ENCODE measurements at regions not wholly inside any gene's neighbourhood (a gene's known extent, or its start where the extent isn't known, plus 50 kb on each side); places are given as distances from the start of the nearest gene placed in this dataset.

DNA sequence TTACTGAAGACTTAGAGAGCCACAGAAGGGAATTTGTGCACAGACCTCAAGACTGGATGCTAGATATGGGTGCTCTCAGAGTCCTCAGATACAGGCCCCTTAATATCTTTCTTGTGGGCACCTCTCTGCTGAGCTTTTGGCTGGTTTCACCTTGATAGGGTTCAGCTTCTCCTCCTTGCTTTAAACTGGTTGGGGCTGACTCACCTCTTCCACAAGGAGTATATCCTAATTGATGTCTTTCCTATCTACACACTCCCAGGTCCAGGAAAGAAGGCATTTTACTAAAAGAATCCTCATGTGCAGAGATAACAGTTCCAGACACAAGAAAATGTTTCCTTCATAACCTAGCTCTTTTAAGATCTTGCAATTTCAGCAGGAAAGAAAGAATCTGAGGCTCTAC lies 284.4 kb downstream of the NDFIP2 start:
- no peak for DNase-seq

DNA sequence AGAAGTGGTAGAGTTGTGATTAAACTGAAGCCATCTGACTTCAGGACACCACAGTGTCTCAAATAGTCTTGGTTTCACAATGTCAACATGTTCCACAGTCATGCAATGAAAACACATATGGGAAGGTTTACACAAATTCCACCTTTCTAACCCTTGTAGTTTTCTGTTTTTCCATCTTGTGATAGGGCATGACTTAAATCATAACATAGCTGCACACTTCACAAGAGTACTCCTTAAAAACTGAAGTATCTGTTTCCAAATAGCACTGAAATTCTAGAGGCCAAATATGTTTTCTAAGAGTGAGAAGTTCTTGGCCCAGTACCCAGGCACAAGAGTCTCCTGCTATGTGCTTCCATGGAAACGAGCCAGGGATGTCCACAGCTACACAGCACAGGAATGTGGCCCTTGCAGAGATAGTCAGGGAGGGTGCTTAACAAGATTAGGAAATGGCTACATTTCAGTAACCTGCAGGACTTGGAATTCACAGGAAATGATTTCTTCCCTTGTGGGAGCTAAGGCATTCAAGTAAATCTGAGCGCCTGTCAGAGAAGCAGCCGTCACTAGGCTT lies 269.1 kb downstream of the NDFIP2 start:
- no peak for DNase-seq

DNA sequence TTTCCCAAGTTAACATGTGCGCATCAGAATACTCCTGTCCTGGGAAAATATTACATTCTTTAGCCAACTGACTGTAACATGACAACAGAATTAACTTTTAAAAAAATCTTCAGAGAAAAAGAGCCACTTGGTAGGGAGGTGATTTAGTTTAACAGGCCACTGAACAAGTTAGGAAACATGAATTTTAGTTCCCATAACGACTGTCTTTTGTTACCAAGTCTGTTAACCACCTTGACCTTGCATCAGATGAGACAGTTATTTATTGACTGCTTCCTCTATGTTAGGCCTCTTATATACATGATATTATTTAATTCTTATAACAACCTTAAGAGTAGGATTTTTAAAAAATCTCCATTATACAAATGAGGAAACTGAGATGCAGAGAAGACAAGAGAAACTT lies 268.6 kb downstream of the NDFIP2 start:
- no peak for DNase-seq

DNA sequence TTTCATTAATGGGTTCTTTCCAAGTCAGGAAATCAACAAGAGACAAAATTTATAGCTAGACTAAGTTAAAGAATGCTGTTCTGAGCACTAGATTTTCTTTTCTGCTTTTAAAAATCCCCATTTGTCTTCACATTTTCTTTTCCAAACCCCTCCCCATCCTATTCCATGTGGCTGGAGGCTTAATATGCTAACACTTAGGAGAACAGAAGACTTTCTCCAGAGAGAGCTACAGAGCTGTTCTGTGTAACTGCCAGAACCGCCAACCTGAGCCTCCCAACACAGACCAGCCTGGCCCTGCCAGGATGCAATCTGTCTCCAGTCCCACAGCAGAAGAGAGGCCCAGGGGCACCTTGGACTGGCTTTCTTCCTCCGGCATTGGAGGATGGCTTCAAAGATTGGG lies 264.1 kb downstream of the NDFIP2 start:
- no peak for DNase-seq

DNA sequence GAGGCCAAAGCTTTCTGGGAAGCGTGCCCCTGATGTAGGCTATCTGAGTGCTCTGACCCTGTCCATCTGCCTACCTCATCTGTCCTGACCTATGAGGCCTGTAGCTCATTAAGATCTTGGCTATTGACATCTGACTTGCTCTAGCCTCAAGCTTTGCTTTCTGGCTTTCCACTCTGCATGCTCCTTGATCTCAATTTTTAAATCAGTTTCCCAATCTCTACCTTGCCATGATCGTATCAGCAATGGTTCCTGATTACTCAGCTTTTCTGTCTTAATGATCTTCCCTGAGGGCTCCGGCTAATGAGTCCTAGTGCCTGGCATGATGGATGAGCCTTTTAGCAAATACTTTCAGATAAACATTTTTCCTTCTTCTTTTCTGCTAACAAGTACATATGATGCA lies 262.0 kb downstream of the NDFIP2 start:
- DNase-seq, result no peak

DNA sequence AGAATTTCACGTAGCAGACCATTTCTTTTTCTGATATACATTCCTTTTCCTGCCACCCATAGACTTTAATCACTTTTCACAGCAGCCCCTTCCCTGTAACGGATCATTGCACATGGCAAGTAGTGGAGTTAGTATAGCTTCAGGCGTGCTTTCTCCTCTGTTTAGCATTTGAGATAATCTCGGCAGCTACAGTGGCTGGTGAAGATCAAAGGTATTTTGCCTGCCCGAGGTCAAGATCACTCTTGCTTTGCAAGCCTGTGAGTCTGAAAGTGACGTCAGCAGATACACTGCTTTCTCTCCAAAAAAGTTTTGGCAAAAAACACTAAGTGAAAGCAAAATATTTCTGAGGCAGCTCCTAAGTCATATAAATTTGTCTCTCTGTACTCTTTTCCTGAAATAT lies 260.0 kb downstream of the NDFIP2 start:
- no peak for DNase-seq

DNA sequence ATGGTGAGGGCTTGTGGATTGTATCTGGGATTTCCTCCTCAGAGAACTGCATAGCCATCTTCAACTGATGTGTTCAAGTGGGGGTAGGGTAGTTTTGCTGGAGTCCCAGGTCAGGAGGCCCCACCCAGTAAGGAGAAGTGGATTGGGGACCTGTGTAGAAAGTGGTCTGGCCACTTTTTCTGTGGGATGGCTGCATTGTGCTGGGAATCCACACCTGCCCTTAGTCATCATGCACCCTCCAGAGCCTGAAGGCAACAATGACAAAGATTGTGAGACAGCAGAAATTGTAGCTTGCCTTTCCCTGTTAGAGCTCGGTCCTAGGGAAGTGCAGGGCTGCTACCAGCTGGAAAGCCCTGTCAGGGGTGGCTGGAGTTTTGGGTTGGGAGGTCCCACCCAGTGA lies 255.4 kb downstream of the NDFIP2 start:
- DNase-seq, result no peak

DNA sequence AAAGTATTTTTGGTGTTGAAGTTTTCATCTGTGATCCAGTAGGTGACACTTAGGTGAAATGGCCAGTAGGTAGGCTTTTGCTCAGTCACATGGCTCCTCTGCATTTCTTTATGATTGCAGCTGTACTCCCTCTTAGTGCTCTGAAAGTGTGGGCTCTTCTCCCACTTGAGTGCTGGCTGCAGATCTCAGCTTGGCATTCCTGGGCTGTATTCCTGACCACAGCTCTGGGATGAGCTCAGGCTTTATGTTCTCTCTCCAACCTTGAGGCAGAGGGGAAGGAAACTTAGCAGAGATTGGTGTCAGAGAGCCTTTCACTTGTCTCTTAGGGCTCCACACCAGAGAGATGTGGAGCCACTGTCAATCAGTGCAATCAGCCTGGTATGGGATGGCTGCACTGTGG lies 254.3 kb downstream of the NDFIP2 start:
- no peak for DNase-seq

DNA sequence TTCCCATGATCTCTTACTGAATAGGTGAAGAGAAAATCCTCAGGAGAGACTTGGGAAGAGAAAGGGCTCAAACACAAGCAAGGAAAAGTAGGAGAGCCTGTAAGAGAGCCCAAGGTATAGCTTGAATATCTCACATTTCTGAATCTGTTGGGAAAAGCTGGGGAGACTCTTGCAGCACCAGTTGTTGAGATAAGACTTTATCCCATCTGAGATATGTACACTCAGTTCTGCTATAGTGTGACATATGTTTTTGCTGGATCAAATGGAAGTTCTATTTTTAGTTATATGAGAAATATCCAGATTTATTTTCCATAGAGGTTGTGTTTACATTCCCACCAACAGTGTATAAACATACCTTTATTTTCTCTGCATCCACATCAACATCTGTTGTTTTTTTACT lies 246.1 kb downstream of the NDFIP2 start:
- no peak for DNase-seq

DNA sequence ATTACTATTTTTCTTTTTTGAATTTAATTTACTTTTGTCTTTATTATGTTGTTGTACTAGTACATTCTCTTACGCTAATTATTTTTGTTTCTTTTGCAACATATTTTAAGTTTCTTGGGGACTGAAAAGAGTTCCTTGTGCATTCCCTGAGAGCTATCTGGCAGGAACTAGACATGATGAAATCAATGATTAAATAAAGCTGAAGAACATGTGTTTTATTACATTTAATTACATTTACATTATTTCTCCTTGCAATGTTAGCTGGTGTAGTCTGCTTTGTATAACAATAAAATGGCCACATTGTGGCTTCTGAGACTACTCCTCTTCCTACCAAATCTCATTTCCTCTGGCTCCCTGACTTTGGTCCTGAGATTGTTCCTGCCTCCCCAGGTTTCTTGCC lies 244.9 kb downstream of the NDFIP2 start:
- no peak for DNase-seq

DNA sequence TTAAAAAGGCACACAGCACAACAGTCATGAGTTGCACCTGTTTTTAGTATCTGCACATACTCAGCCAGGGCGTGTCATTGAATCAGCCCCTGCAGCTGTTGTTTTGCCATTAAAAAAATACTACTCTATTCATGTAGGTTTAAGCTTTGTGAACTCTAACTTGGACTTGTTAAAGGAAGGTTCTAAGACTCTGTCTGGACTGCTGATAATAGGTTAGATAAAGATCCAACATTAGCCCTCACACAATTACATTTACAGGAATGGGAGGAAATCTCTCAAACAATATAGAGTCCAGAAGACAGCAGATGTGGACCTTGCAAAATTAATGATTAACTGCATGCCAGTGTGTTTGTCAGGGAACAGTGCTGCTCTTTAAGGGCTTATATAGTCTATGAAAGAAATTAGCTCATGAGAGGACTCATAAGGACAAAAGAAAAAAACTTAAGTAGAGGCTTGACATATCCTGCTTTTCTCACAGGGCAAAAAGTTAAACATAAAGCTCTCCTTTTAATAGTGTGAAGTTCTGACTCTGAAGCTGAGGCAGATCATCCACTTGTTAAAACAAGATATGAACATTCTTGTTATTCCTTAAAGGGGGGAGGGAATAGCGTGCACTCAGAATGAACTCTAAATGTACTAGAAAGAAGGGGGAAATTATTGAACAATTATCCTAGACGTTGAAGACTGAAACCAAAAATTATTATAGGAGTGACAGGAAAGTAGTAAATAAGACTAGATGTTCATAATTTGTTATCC lies 243.6 kb downstream of the NDFIP2 start:
- DNase-seq, result no peak

DNA sequence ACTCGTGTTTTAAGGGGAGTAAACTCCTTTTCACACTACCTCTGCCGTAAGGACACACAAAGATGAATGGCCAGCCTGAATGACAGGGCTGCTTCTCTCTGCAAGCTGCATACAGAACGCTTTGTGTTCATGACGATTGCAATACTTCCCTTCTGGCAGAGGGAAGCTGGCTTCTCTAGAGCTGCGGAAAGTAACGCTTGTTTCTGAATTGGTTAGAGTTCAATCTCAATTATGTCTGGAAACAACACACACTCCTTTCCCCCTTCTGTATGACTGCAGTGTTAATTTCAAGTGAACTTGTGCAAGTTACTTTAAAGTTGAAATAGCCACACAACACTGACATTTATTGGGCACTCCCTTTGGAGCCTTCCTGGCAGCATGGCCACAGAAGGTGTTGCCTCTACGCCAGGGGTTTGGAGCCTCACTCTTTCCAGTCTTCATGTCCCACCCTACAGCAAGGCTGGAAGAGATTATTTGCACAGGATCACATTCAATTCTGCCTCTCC lies 242.6 kb downstream of the NDFIP2 start:
- no peak for DNase-seq

DNA sequence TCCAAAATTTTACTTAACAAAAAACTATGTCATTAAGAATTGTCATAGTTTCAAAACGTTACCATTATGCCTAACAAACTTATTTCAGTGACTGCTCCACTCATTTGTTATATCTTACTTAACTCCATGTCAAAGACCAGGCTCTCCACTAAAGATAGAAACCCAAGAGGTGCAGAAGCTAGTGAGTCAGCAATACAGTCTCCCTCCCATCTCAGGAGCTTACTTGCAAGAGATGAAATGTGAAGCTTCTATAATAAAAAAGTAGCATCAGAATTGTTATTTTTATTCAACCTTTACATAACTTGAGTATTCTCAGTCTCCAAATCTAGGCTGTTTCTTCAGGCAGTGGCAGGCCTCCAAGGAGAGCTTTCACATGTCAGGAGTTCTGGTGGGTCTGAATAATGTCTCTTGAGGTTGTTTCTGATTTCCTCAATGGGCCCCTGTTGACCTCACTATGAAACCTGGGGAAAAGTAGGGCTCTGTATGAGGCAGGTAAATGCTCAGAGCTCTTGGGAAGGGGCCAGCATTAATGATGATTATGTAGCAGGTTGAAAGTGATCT lies 242.0 kb downstream of the NDFIP2 start:
- DNase-seq, result no peak

DNA sequence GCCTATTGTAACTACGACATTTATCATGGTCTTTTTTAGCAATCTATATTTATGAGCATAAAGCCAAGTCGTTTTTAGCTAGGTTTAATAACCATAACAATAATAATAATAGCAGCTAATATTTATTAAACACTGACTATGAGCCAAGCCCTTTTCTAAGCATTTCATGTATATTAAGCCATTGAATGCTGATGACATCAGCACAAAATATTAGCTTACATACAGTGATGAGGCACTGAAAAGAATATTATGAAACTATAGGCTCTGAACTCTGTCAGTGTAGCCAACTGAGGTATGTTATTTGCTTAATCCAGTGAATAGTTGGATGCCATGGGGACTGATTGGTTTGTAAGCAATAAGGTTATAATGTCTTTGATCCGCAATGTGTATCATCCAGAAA lies 235.2 kb downstream of the NDFIP2 start:
- no peak for DNase-seq

DNA sequence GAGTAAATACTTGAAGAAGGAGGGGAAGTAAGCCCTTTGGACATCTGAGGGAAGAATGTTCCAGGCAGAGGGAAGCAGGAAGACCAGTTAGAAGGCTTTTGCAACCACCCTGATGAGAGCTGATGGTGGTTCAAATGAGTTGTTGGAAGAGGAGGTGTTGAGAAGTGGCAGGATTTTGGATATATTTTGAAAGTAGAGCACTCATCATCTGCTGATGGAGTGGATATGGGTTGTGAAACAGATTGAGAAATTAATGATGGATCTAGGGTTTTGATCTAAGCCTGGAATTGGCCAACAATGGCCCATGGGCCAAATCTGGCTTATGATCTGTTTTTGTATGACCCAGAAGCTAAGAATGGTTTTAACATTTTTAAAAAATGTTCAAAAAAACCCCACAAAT lies 230.7 kb downstream of the NDFIP2 start:
- no peak for DNase-seq

DNA sequence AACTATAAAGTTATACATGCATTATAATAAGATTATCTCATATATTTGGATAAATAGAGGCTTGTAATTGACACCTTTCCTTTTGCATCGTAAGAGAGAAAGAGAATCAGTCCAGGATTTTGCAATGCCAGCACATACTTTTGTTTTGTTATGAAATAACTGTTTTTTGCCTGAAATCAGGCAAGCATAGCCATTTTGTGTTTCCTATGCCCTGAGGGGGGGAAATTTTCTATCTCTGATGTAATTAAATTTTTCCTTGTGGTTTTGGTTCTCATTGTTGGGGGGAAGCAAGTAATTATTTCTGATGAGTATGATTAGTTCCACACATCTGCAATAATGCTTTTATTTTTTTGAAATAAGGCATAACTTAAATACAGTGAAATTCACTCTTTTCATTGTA lies 229.4 kb downstream of the NDFIP2 start:
- DNase-seq, result no peak

DNA sequence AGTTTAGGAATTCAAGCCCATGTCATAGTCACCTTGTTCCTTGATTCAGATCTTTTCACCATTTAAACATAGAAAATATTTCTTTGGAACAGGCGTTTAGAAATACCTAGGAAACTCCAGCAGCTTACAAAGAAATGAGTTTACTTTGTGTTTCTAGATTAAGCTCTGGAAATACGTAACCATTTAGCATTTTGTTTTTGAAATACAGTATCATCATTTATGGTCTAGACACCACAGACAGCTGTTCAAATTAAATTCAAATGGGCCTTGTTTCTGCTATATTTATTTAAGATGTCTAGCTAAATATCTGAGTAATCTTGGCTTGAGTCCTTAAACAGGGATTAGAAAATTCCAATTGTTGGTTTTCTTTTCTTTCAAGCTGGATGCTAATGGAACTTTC lies 228.5 kb downstream of the NDFIP2 start:
- DNase-seq, result no peak

DNA sequence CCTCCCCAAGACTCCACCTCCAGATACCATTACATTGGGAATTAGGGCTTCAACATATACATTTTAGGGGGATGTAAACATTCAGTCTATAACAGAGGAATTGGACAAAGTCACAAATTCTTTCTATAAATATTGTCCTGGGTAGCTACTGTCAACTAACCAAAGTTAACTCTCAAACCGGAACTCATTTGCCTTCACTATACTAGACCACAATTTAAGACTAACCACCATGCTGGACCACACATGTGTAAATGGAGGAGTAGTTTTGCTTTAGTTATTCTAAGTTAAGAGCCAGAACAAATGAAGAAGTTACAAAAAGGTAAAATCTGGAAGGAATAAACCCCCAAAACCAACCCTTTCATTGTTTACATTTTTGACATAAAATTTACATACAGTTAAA lies 222.8 kb downstream of the NDFIP2 start:
- no peak for DNase-seq

DNA sequence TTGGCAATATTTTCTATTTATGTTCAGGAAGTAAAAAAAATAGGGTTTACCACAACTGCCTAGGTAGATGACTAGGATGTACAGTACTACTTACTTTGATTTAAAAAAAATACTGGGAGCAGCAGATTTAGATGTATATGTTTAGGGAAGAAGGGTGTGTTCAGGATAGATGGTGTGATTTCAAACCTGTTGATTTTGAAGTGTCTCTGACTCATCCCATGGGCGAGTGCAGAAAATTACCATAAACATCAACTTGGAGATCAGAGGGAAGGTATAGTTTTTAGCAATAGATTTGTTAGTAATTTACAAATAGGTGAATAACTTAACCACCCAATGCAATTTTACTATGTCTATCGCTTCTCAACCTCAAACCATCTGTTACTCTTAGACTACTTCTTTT lies 214.8 kb downstream of the NDFIP2 start:
- DNase-seq, result no peak

DNA sequence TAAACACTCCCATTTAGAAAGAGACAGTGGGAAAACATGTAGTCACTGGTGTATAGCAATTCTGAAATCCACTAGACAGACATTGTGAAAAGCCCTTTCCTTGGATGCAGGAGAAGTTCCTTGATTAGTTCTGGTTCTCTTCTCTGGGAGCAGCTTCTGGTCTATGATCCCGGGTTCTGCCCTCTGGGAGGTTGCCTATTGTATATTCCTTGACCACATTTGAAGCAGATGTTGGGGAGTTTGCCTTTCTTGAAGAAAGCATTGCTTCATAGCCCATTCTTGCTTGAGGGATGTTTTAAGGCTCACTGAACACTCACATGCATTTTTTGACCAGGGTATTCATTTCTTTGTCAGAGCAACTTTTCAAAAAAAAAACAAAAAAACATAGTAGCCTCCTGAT lies 211.9 kb downstream of the NDFIP2 start:
- no peak for DNase-seq

DNA sequence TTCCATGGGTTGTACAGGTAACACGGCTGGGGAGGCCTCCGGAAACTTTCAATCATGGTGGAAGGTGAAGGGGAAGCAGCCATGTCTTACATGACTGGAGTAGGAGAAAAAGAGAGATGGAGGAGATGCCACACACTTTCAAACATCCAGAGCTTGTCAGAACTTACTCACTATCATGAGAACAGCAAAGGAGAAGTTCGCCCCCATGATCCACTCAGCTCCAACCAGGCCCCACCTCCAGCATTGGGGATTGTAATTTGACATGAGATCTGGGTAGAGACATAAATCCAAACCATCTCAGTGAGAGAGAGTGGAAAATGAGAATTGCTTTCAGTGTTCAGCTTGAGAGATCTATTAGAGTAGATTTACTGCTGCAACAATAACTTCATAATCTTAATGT lies 210.9 kb downstream of the NDFIP2 start:
- no peak for DNase-seq

DNA sequence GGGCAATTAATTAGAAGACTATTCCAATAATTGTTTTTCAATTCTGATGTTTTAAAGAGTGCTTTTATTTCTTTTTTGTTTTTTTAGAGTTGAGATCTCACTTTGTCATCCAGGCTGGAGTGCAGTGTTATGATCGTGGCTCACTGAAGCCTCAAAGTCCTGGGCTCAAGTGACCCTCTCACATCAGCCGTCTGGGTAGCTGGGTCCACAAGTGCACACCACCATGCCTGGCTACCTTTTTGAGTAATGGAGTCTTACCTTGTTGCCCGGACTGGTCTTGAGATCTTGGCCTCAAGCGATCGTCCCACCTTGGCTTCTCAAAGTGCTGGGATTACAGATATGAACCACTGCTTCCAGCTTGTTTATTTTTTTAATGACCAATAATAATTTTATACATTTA lies 207.8 kb downstream of the NDFIP2 start:
- no peak for DNase-seq

DNA sequence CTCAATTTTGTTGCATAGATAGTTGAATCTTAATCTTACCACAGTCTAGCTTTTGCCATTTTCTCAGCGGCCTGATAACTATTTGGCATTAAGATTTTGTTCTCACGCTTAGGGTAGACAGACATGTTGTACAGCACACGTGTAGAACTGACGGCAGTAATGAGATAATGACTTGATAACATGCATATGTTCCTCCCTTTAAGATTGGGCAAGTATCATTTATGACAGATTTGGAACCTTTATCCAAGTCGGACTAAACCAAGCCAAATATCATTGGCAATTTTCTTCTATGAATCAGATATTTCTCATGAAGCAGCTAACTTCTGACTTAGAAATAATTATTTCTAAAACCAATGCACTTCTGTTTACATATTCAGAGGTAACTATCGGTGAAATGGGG lies 205.5 kb downstream of the NDFIP2 start:
- DNase-seq, result no peak

DNA sequence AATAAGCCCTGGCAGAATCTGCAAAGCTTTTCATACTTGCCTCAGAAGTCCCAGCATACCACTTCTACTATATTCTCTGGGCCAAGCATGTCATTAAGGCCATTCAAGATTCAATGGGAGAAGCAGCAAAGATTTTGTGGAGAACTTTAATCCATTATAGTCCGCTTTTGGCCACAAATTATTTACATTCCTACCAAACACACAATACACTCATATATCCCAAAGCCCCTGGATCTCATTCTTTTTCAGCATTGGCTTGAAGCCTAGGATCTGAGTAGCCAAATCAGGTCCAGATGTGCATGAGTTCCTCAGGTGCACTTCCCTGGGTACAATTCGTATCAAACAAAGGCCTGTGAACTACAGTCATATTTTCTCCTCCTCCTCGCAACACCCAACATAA lies 203.4 kb downstream of the NDFIP2 start:
- DNase-seq, result no peak

DNA sequence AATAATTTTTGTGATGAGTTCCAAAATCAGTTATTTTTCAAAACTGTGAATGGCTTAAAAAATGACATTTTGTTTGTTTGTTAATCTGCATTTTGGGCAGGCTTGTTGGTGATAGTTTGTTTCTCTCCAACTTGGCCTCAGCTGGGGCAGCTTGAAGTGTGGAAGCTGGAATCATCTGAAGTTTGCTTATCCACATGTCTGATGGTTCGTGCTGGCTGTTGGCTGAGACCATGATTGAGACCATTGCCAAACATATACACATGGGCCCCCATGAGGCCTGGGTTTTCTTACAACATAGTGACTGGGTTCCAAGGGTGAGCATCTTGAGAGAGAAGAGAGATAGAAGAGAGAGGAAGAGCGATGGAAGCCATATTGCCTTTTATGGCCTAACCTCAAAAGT lies 201.2 kb downstream of the NDFIP2 start:
- no peak for DNase-seq

All from GOT3 (cell line).